ENCODE measurements at regions not wholly inside any gene's neighbourhood (a gene's known extent, or its start where the extent isn't known, plus 50 kb on each side); places are given as distances from the start of the nearest gene placed in this dataset.

DNA sequence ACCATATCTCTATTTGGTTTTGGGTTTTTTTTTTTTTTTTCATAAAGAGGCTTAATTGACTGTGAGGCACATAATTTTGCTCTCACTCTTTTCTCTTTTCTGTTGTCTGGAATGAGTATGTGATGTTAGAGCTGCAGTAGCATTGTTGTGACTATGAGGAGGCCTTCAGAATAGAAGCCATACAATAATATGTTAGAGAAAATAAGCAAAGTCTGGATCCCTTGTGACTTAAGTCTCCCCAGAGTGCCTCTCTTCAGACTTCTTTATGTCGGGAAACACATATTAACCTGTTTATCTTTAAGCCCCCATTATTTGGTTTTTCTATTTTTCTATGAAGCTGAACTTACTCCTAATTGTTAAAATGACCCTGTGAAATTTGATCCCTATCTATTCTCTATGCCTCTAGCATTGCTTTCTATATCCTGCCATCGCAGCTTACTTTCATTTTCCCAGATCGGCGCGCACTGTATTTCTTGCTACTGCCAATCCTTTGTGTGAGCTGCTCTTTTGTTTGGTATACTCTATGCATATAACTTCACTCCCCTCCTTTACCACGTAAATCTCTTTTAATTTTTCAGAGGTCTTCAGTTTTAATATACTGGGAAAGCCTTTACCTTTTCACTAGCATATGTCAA is 372.5 kb upstream of the KCNN2 start:
- TF ChIP-seq, protein P1, sequence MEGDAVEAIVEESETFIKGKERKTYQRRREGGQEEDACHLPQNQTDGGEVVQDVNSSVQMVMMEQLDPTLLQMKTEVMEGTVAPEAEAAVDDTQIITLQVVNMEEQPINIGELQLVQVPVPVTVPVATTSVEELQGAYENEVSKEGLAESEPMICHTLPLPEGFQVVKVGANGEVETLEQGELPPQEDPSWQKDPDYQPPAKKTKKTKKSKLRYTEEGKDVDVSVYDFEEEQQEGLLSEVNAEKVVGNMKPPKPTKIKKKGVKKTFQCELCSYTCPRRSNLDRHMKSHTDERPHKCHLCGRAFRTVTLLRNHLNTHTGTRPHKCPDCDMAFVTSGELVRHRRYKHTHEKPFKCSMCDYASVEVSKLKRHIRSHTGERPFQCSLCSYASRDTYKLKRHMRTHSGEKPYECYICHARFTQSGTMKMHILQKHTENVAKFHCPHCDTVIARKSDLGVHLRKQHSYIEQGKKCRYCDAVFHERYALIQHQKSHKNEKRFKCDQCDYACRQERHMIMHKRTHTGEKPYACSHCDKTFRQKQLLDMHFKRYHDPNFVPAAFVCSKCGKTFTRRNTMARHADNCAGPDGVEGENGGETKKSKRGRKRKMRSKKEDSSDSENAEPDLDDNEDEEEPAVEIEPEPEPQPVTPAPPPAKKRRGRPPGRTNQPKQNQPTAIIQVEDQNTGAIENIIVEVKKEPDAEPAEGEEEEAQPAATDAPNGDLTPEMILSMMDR (conservative IDR thresholded peaks at IDR 0.05; ENCODE audit: low read depth, low read length): no peak
- TF ChIP-seq POLR2A (IDR thresholded peaks at IDR 0.05; ENCODE audit: low read depth, low read length) (no peak), RAD21 (IDR thresholded peaks at IDR 0.05; ENCODE audit: low read length) (no peak), RFX5 (IDR thresholded peaks at IDR 0.05; ENCODE audit: low read depth, low read length) (no peak), MAFK (IDR thresholded peaks at IDR 0.05; ENCODE audit: low read depth, low read length) (no peak), BHLHE40 (IDR thresholded peaks at IDR 0.05; ENCODE audit: low read depth, low read length) (no peak), CEBPB (IDR thresholded peaks at IDR 0.05; ENCODE audit: low read depth, low read length) (no peak), RCOR1 (IDR thresholded peaks at IDR 0.05; ENCODE audit: insufficient replicate concordance, low read length) (no peak), CHD1 (IDR thresholded peaks at IDR 0.05; ENCODE audit: low read depth, low read length) (no peak), MXI1 (IDR thresholded peaks at IDR 0.05; ENCODE audit: borderline replicate concordance, low read depth, low read length) (no peak)
- TF ChIP-seq, protein P2, sequence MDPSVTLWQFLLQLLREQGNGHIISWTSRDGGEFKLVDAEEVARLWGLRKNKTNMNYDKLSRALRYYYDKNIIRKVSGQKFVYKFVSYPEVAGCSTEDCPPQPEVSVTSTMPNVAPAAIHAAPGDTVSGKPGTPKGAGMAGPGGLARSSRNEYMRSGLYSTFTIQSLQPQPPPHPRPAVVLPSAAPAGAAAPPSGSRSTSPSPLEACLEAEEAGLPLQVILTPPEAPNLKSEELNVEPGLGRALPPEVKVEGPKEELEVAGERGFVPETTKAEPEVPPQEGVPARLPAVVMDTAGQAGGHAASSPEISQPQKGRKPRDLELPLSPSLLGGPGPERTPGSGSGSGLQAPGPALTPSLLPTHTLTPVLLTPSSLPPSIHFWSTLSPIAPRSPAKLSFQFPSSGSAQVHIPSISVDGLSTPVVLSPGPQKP (IDR thresholded peaks at IDR 0.05; ENCODE audit: borderline replicate concordance, low read depth, low read length): no peak
